Mesothelial cell of epicardium (in vitro differentiated cells): ENCODE measurements at regions not wholly inside any gene's neighbourhood (a gene's known extent, or its start where the extent isn't known, plus 50 kb on each side); places are given as distances from the start of the nearest gene placed in this dataset.
"Not testable (repeated sequence)": the region's sequence is repeated elsewhere in the genome, so short reads cannot be mapped to it uniquely, and the experiment has no call there.

Experiments
- DNase-seq, 2 experiments: peaks; one replicate each; pipeline ENCODE4 v3.0.0; 2021; ENCODE audit warnings: low spot score in 2 of 2; ENCODE audit not compliant: unreplicated experiment in 2 of 2
- H3K27ac Mint-ChIP-seq: 2 replicates; pipeline ENCODE4 v1.8.0; 2021; ENCODE audit warnings: mixed read lengths
- H3K27me3 Mint-ChIP-seq: 2 replicates; pipeline ENCODE4 v1.8.0; 2021; ENCODE audit warnings: low read depth, mixed read lengths
- H3K36me3 Mint-ChIP-seq: 2 replicates; pipeline ENCODE4 v1.8.0; 2021; ENCODE audit warnings: mixed read lengths
- H3K4me1 Mint-ChIP-seq: 2 replicates; pipeline ENCODE4 v1.8.0; 2021; ENCODE audit warnings: mixed read lengths
- H3K4me3 Mint-ChIP-seq: 2 replicates; pipeline ENCODE4 v1.8.0; 2021; ENCODE audit warnings: mild to moderate bottlenecking, moderate library complexity, mixed read lengths
- H3K9me3 Mint-ChIP-seq: 2 replicates; pipeline ENCODE4 v1.8.0; 2021; ENCODE audit warnings: mixed read lengths
- CTCF ChIP-seq: fragments of 200-600 bp; sonication (generic); IDR thresholded peaks from one replicate; pipeline ENCODE4 v1.5.0; 2021; ENCODE audit warnings: antibody characterized with exemption; ENCODE audit not compliant: unreplicated experiment

GRCh38 chr2:88802026-88802425 is 110.6 kb downstream of the RPIA start:
- not testable (repeated sequence) for H3K4me3 Mint-ChIP-seq, H3K27ac Mint-ChIP-seq, DNase-seq, H3K27me3 Mint-ChIP-seq, H3K4me1 Mint-ChIP-seq, H3K36me3 Mint-ChIP-seq
- peaks cover 17% of the 10 kb centered on the region for H3K9me3 Mint-ChIP-seq

- H3K27me3 Mint-ChIP-seq = no peaks in the 10 kb centered on the region
- H3K4me1 Mint-ChIP-seq = no peaks in the 10 kb centered on the region
- peaks cover 27% of the 10 kb centered on the region for H3K9me3 Mint-ChIP-seq
- H3K4me3 Mint-ChIP-seq = no peak overlapping the region
- H3K36me3 Mint-ChIP-seq = no peaks in the 10 kb centered on the region
- no peak for TF ChIP-seq CTCF
- H3K27ac Mint-ChIP-seq = no peak overlapping the region
- DNase-seq = no peak
Measured at GRCh38 chr2:88807237-88807962, 115.9 kb downstream of the RPIA start.

DNA sequence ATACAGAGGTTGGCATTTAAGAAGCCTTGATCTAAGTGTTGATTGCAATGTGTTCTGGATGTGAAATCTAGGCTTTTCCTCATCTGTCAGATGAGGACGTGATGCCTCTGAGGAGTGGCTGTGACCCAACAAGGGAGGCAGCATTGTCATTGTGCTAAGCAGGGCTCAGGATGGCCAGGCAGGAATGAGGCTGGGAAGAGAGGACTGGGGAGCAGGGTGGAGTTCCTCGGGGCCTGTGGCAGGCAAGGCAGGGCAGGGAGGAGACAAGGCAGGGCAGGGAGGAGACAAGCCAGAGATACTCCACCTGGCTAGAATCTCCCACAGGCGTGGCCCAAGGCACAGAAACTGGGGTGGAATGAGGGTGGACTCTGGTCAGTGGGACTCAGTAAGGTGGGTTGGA is 116.6 kb downstream of the RPIA start:
- Mint-ChIP-seq H3K4me3 (no peak overlapping the region), H3K9me3 (peaks cover 33% of the 10 kb centered on the region), H3K27ac (no peak overlapping the region), H3K4me1 (no peaks in the 10 kb centered on the region), H3K36me3 (no peaks in the 10 kb centered on the region), H3K27me3 (no peaks in the 10 kb centered on the region)
- no peak for TF ChIP-seq CTCF
- DNase-seq = no peak

GRCh38 chr2:88808652-88809051 is 117.2 kb downstream of the RPIA start:
- Mint-ChIP-seq H3K4me1 (no peaks in the 10 kb centered on the region), H3K27me3 (no peaks in the 10 kb centered on the region), H3K36me3 (no peaks in the 10 kb centered on the region), H3K4me3 (no peak overlapping the region), H3K27ac (no peak overlapping the region), H3K9me3 (peaks cover 38% of the 10 kb centered on the region)
- TF ChIP-seq CTCF = no peak
- no peak for DNase-seq

- no peak overlapping the region for H3K4me3 Mint-ChIP-seq
- H3K27ac Mint-ChIP-seq = no peak overlapping the region
- DNase-seq = no peak
- TF ChIP-seq CTCF = no peak
- H3K9me3 Mint-ChIP-seq = peaks cover 43% of the 10 kb centered on the region
- no peaks in the 10 kb centered on the region for H3K4me1 Mint-ChIP-seq
- H3K36me3 Mint-ChIP-seq = no peaks in the 10 kb centered on the region
- H3K27me3 Mint-ChIP-seq = no peaks in the 10 kb centered on the region
Measured at GRCh38 chr2:88809216-88809615, 117.7 kb downstream of the RPIA start.

DNA sequence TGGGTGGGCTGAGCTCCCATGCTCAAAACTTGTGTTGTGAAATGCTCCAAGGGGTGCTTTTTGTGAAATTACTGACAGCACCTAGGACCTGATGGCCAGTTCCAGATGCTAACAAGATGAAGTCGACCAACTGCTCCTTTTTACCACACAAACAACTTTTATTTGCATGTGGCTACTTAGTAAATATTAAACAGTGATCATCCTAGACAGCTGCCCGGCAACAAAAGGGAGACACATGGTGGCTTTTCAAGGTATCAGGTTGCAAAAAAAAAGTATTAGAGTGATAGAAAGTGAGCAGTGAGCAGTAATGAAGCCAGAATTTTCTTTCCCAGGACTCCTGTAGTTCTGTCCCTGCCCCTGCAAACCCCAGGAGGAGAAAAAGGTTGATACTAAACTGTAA is 118.5 kb downstream of the RPIA start:
- H3K27ac Mint-ChIP-seq = no peak overlapping the region
- TF ChIP-seq CTCF = no peak
- H3K36me3 Mint-ChIP-seq = no peaks in the 10 kb centered on the region
- H3K4me3 Mint-ChIP-seq = no peak overlapping the region
- no peak for DNase-seq
- H3K27me3 Mint-ChIP-seq = no peaks in the 10 kb centered on the region
- peaks cover 50% of the 10 kb centered on the region for H3K9me3 Mint-ChIP-seq
- H3K4me1 Mint-ChIP-seq = no peaks in the 10 kb centered on the region
